NT2/D1 (cell line): ENCODE measurements at regions not wholly inside any gene's neighbourhood (a gene's known extent, or its start where the extent isn't known, plus 50 kb on each side); places are given as distances from the start of the nearest gene placed in this dataset.

Experiments used
- DNase-seq: peaks from one replicate; pipeline ENCODE4 v3.0.0-alpha.2; 2011; ENCODE audit warnings: low read depth, low spot score
- H3K27me3 ChIP-seq: 2 replicates; pipeline ENCODE4 v1.6.0; 2011; ENCODE audit warnings: mild to moderate bottlenecking; ENCODE audit not compliant: insufficient read length, insufficient read depth
- H3K36me3 ChIP-seq: 2 replicates; pipeline ENCODE4 v1.6.1; 2011; ENCODE audit warnings: mild to moderate bottlenecking, low read length, mixed read lengths; ENCODE audit not compliant: insufficient read depth, insufficient read length
- H3K4me1 ChIP-seq: 2 replicates; pipeline ENCODE4 v1.5.1; 2011; ENCODE audit not compliant: insufficient read depth, insufficient read length
- H3K4me3 ChIP-seq: 2 replicates; pipeline ENCODE4 v1.5.1; 2011; ENCODE audit warnings: low read depth; ENCODE audit not compliant: insufficient read length
- H3K9ac ChIP-seq: 2 replicates; pipeline ENCODE4 v1.6.0; 2011; ENCODE audit warnings: low read depth; ENCODE audit not compliant: insufficient read length
- H3K9me3 ChIP-seq: 2 replicates; pipeline ENCODE4 v1.5.1; 2011; ENCODE audit warnings: mild to moderate bottlenecking, low read length; ENCODE audit not compliant: insufficient read depth
- SUZ12 ChIP-seq: IDR thresholded peaks from 2 replicates; pipeline ENCODE4 v1.6.1; 2011; ENCODE audit not compliant: insufficient read length, insufficient read depth; ENCODE audit errors: extremely low read depth
- YY1 ChIP-seq: IDR thresholded peaks from 2 replicates; pipeline ENCODE4 v1.6.1; 2011; ENCODE audit not compliant: insufficient read length, insufficient read depth
- ZNF274 ChIP-seq: IDR thresholded peaks from 2 replicates; pipeline ENCODE4 v1.6.1; 2011; ENCODE audit warnings: mild to moderate bottlenecking, low read depth, low read length

DNA sequence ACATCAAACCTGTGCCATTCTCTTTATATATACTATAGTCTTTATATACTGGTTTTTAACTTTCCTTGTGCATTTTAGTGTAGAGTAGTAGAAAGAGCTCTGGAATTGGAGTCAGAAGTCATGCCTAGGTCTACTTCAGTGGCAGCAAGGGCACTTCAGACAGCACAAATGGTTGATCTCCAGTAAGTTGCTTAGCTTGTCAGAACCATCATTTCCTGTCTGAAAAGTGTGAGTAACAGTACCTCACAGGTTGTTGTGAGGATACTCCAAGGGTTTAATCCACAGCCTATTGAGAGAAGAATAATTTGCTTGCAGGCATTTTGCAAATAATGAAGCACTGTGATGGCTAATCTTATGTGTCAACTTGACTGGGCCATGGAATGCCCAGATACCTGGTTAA is 95.8 kb upstream of the NR4A3 start:
- DNase-seq = no peak
- H3K36me3 ChIP-seq = no peaks in the 10 kb centered on the region
- H3K4me3 ChIP-seq = no peak overlapping the region
- no peaks in the 10 kb centered on the region for H3K4me1 ChIP-seq
- TF ChIP-seq YY1 (no peak), ZNF274 (no peak), SUZ12 (no peak)
- H3K27me3 ChIP-seq = no peaks in the 10 kb centered on the region
- peaks cover 4% of the 10 kb centered on the region for H3K9me3 ChIP-seq
- H3K9ac ChIP-seq = no peak overlapping the region

DNA sequence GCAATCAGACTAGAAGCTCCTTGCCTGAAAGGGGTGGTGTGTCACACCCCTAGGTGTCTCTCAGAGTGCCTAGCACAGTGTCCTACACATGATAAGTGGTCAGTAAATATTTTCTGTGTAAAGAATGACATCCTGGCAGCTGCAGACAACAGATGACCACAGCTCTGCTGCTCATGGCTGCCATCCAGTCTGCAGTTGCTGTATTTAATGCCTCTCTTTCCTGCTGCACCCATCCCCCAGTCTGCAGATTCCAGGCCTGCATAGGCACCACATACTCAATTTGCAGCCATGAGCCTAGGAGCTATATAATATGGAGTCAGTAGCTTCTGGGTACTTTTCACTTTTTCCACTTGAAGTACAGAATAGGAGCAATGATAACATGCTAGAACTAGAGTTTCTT is 94.9 kb upstream of the NR4A3 start:
- Histone ChIP-seq H3K36me3 (no peaks in the 10 kb centered on the region), H3K27me3 (no peaks in the 10 kb centered on the region), H3K4me3 (no peak overlapping the region), H3K9me3 (no peaks in the 10 kb centered on the region), H3K9ac (no peak overlapping the region), H3K4me1 (no peaks in the 10 kb centered on the region)
- TF ChIP-seq ZNF274 (no peak), YY1 (no peak), SUZ12 (no peak)
- no peak for DNase-seq

DNA sequence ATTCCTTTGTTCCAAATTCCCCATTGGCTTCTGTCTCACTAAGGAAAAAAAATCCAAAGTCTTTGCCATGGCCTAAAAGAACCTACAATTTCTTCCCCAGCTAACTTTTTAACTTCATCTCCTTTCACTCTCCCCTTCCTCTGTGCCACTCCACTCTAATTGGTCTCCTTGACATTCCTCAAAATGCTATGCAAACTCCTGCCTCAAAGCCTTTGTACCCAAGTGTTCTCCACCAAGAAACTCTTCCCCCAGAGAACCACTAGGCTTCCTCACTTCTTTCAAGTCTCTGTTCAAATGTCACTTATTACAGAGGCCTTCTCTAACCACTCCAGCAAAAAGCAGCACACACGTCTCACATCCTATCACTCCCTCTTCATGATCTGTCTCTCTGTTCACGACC is 91.6 kb upstream of the NR4A3 start:
- TF ChIP-seq SUZ12 (no peak), ZNF274 (no peak), YY1 (no peak)
- peak; percentile 15 for DNase-seq
- no peaks in the 10 kb centered on the region for H3K27me3 ChIP-seq

DNA sequence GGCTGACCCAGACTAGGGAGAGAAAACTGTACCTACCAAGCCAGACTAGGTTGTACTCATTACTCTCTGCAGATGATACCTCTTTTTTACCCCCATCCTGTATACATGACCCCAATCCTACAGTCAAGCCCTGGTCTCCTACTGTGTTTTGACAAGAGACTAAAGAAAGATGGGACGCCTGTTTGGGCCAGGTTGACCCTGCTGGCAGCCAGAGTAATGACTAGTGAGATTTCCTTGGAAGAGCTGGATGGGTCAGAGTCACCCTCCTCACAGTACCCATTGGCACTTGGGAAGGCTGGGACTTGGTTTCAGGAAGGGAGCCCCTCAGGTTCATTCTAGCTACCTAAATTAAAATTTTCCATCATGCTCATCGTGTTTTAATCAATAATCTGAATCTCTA is 89.7 kb upstream of the NR4A3 start:
- no peak overlapping the region for H3K4me3 ChIP-seq
- H3K4me1 ChIP-seq = no peaks in the 10 kb centered on the region
- TF ChIP-seq ZNF274 = no peak
- TF ChIP-seq YY1 = no peak
- no peak for TF ChIP-seq SUZ12
- no peak for DNase-seq
- H3K9ac ChIP-seq = no peak overlapping the region
- no peaks in the 10 kb centered on the region for H3K9me3 ChIP-seq
- no peaks in the 10 kb centered on the region for H3K36me3 ChIP-seq
- H3K27me3 ChIP-seq = no peaks in the 10 kb centered on the region

More for the DNA sequence above, 91.6 kb upstream of the NR4A3 start:
- Histone ChIP-seq H3K4me3 (no peak overlapping the region), H3K4me1 (no peaks in the 10 kb centered on the region), H3K9ac (no peak overlapping the region), H3K36me3 (no peaks in the 10 kb centered on the region), H3K9me3 (no peaks in the 10 kb centered on the region)

- no peak overlapping the region for H3K9ac ChIP-seq
- no peak for DNase-seq
- H3K27me3 ChIP-seq = no peaks in the 10 kb centered on the region
- H3K36me3 ChIP-seq = no peaks in the 10 kb centered on the region
- no peaks in the 10 kb centered on the region for H3K4me1 ChIP-seq
- no peaks in the 10 kb centered on the region for H3K9me3 ChIP-seq
- TF ChIP-seq ZNF274 (no peak), YY1 (no peak), SUZ12 (no peak)
- H3K4me3 ChIP-seq = no peak overlapping the region
Measured at GRCh38 chr9:99732715-99733114, 89.0 kb upstream of the NR4A3 start.

- no peaks in the 10 kb centered on the region for H3K36me3 ChIP-seq
- no peaks in the 10 kb centered on the region for H3K4me1 ChIP-seq
- no peaks in the 10 kb centered on the region for H3K27me3 ChIP-seq
- no peak overlapping the region for H3K9ac ChIP-seq
- TF ChIP-seq ZNF274 (no peak), YY1 (no peak), SUZ12 (no peak)
- no peak overlapping the region for H3K4me3 ChIP-seq
- DNase-seq = no peak
- no peaks in the 10 kb centered on the region for H3K9me3 ChIP-seq
Measured at GRCh38 chr9:99735041-99735440, 86.6 kb upstream of the NR4A3 start.

- Histone ChIP-seq H3K9me3 (no peaks in the 10 kb centered on the region), H3K4me1 (no peaks in the 10 kb centered on the region), H3K4me3 (no peak overlapping the region), H3K27me3 (no peaks in the 10 kb centered on the region), H3K9ac (no peak overlapping the region), H3K36me3 (no peaks in the 10 kb centered on the region)
- no peak for DNase-seq
- TF ChIP-seq ZNF274 (no peak), YY1 (no peak), SUZ12 (no peak)
Measured at GRCh38 chr9:99736291-99736690, 85.4 kb upstream of the NR4A3 start.

DNA sequence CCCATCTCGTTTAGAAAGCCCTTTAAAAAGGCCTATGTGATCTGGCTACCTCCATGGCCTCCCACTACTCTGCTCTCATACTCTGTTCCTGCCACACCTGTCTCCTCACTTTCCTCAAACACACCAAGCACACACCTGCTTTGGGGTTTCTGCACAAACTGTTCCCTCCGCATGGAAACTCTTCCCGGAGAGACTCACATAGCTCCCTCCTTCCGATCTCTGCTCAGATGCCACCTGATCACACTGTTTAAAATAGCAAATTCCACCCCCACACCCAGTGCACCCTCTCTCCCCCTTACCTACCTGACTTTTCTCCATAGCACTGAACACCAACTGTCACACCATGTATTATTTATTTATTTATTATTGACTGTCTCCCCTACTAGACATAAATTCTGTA is 84.0 kb upstream of the NR4A3 start:
- DNase-seq = no peak
- no peak for TF ChIP-seq YY1
- no peak for TF ChIP-seq ZNF274
- TF ChIP-seq SUZ12 = no peak
- Histone ChIP-seq H3K9me3 (no peaks in the 10 kb centered on the region), H3K27me3 (no peaks in the 10 kb centered on the region), H3K9ac (no peak overlapping the region), H3K36me3 (no peaks in the 10 kb centered on the region), H3K4me3 (no peak overlapping the region), H3K4me1 (no peaks in the 10 kb centered on the region)
